EL (cell line): ENCODE measurements at regions not wholly inside any gene's neighbourhood (a gene's known extent, or its start where the extent isn't known, plus 50 kb on each side); places are given as distances from the start of the nearest gene placed in this dataset.
"Not testable (repeated sequence)": the region's sequence is repeated elsewhere in the genome, so short reads cannot be mapped to it uniquely, and the experiment has no call there.

Experiments
- DNase-seq: peaks from one replicate; pipeline ENCODE4 v3.0.0-alpha.2; 2016

DNA sequence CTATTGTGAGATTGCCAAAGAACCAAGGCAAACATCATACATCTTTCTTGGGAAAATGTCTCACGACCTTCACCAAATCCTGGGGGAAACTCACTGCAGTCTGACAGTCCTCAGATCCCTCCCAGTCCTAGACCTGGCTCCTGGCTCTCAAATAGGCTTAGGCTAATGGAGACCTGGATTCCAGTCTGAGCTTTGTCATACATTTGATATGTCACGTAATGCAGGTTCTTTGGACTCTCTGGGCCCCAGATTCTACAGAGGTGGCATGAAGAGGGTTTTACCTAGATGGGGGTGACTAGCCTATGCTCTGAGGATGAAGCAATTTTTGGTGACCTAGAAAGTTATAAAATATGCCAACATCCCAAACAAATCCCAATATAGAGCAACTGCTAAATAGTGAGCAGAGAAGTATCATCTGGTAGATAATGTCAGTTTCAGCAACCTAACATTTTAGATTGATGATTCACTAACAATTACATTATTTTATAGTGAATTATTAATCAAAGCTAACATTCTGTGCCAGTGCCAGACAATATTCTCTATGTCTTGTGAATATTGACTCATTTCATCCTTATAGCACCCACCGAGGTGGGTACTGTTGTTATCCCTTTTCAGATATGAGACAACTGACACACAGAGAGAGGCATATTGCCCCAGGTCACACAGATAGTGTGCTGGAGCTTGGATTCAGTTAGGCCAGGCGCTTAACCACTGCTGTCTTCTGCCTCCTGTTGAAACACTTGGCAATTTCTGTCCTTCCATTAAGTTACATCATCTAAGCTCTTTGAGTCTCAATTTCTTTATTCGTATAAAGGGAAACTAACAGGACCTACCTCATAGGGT, 195.4 kb upstream of the MAMLD1 start:
- DNase-seq = no peak

DNA sequence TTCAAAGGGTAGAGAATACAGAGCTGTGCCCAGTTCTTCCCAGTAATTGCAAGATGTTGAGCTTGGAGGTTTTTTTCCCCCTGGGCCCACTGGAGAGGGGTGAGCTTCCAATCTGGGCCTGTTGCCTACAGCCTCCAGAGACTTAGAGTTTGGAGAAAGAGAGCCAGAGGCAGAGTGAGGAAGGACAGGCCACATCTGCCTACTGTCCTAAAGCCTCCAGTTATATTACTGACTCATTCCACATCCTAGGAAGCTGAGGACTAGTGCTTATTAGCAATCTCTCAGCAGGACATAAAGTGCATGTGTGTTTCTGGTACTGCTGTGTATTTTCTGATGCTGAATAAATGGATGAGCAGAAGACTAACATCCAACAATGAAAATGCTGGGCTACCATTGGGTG, 181.0 kb upstream of the MAMLD1 start:
- no peak for DNase-seq

GRCh38 chrX:150184491-150184890, 178.6 kb upstream of the MAMLD1 start:
- no peak for DNase-seq

GRCh38 chrX:150185766-150186165, 177.4 kb upstream of the MAMLD1 start:
- DNase-seq = no peak

GRCh38 chrX:150192816-150193215, 170.3 kb upstream of the MAMLD1 start:
- no peak for DNase-seq

- DNase-seq = no peak
Measured at GRCh38 chrX:150196285-150196684, 166.8 kb upstream of the MAMLD1 start.

GRCh38 chrX:150197388-150197787, 165.7 kb upstream of the MAMLD1 start:
- no peak for DNase-seq

- DNase-seq = peak; percentile 66
Measured at GRCh38 chrX:150198776-150199175, 164.3 kb upstream of the MAMLD1 start.

- DNase-seq = no peak
Measured at GRCh38 chrX:150199181-150199580, 163.9 kb upstream of the MAMLD1 start.

DNA sequence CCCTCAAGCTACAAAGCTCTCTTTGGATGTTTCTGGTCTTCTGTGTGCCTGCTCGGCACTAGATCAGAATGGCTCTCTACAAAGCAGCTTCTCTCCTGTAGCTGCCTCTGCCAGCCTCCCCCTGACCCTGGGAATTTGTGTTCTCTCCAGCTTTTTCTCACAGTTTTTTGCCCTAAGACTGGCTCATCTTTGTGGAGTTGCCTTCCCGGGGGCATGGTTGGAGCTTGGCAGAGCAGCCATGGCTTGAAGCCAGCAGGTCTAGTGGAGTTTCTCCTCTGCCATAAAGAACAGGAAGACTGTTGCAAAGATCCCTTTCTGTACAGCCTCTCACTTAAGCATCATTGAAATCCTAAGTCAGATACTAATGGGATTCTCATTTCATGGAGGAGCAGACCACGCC, 163.3 kb upstream of the MAMLD1 start:
- no peak for DNase-seq

DNA sequence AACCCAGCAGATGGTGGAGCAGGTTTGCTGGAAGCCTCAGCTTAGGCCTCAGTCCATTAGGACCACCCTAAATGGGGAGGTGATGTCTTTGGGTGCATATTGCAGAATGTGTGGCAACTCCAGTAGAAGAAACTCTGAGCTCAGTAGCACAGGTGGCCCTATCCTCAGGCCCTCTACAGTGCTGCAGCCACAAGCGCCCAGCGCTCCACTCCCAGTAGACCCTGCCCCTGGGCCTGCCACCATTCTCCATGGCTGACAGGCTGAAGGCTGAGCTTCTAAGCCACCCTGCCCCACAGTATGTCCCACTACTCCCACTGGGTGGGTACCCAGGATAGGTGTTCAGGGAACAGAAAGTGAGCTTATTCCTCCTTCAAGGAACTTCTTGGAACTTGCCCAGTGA, 162.8 kb upstream of the MAMLD1 start:
- no peak for DNase-seq

DNA sequence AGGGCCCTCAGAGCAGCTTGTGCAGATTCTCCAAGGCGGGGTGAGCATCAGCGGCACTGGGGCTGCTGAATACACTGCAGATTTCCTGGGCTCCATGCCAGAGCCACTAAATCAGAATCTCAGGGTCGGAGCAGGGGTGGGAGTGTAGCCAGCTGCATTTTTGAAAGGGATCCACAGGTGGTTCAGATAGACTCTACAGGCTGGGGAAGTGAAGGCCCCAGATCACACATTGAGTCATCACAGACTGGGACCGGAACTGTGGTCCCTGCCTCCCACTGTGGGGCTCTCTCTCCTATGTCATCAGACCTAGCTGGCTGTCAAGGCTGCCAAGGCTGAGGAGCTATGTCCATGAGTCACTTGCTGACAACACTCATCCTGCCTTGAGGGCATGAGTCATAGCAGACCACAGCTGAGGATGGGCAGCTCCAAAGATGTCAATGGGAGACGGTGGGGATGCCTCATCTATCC, 162.3 kb upstream of the MAMLD1 start:
- peak; percentile 98 for DNase-seq

GRCh38 chrX:150201391-150201790, 161.7 kb upstream of the MAMLD1 start:
- DNase-seq = no peak

DNA sequence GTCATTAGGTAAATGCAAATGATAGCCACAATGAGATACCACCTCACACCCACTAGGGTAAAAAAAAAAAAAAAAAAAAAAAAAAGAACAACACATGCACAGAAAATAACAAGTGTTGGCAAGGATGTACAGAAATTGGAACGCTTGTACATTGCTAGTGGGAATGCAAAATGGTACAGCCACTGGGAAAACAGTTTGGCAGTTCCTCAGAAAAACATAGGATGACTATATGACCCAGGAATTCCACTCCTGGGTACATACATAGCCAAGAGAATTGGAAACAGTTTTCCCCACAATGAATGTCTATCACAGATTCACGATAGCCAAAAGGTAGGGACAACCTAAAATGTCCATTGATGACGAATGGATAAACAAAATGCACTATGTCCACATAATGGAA, 161.3 kb upstream of the MAMLD1 start:
- peak; percentile 37 for DNase-seq

DNA sequence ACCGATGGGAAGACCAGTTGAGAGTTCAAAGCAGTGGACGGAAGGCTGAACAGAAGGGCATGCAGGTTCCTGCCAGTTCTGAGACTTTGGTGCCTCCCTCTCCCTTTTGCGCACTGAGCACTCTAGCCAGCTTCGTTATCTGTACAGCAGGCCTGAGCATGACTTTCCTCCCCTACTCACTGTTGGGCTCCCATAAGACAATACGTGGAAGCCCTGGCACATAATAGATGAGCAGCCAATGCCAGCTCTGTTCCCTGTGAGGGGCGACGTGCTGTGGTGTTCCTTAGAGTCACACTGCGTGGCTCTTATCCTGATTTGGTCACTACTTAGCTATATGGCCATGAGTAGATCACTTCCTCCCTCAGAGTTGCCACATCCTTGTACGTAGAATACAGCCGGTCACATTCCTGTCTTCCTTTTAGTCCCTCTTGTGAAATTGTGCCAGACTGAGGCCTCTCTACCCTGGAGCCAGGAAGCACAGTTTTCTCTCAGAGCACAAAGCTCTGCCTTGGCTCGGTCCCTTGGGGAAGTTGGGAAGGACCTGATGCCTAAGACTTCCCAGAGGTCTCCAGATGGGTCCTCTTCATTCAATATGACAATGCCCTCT, 160.4 kb upstream of the MAMLD1 start:
- peak; percentile 56 for DNase-seq

- no peak for DNase-seq
Measured at GRCh38 chrX:150203248-150203645, 159.9 kb upstream of the MAMLD1 start.

- no peak for DNase-seq
Measured at GRCh38 chrX:150205011-150205410, 158.1 kb upstream of the MAMLD1 start.

- no peak for DNase-seq
Measured at GRCh38 chrX:150207733-150208132, 155.4 kb upstream of the MAMLD1 start.

- peak; percentile 48 for DNase-seq
Measured at GRCh38 chrX:150211988-150212387, 151.1 kb upstream of the MAMLD1 start.

GRCh38 chrX:150212672-150213480, 150.2 kb upstream of the MAMLD1 start:
- no peak for DNase-seq

GRCh38 chrX:150213481-150214030, 149.6 kb upstream of the MAMLD1 start:
- DNase-seq = no peak

DNA sequence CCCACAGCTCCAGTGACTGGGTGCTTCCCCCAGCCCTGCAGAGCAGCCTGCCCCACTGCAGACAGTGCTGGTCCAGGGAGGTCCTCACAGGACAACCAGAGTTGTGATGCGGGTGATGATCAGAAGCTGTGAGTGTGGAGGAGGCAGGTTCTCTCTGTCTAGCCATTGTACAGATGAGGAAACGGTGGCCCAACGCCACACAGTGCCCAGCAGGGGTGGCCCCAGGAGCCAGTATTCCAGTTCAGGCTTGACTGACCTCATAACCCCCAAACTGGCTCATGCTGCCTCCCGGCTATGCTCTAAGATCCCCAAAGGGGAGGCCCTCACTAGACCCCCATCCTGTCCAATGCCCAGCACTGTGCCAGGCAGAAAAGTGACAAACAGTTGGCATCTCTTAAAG, 147.1 kb upstream of the MAMLD1 start:
- not testable (repeated sequence) for DNase-seq

- DNase-seq = no peak
Measured at GRCh38 chrX:150216716-150217115, 146.4 kb upstream of the MAMLD1 start.
